ENCODE measurements at regions not wholly inside any gene's neighbourhood (a gene's known extent, or its start where the extent isn't known, plus 50 kb on each side); places are given as distances from the start of the nearest gene placed in this dataset.

- TF ChIP-seq CTCF (IDR thresholded peaks at IDR 0.05): no peak
- no peak for TF ChIP-seq POLR2A (IDR thresholded peaks at IDR 0.05)
Measured at GRCh38 chr22:25452116-25452700, 112.3 kb upstream of the GRK3 start.

All from vagina (tissue), 2 donors.